ENCODE measurements at regions not wholly inside any gene's neighbourhood (a gene's known extent, or its start where the extent isn't known, plus 50 kb on each side); places are given as distances from the start of the nearest gene placed in this dataset.
A peak's percentile ranks its signal among the peaks of the same experiment; 100 is the strongest.
"Not testable (repeated sequence)": the region's sequence is repeated elsewhere in the genome, so short reads cannot be mapped to it uniquely, and the experiment has no call there.

GRCh38 chr12:94916663-94917062 lies 86.8 kb downstream of the NDUFA12 start:
- DNase-seq (no peak), ATAC-seq (replicated peaks) (no peak)
- Mint-ChIP-seq H3K27ac (no peak overlapping the region), H3K27me3 (peaks cover 6 to 8% of the 10 kb centered on the region in 2 donors), H3K4me3 (no peak overlapping the region), H3K4me1 (peaks cover 0 to 1% of the 10 kb centered on the region in 2 donors), H3K36me3 (peaks cover 3 to 14% of the 10 kb centered on the region in 2 donors), H3K9me3 (no peaks in the 10 kb centered on the region)

GRCh38 chr12:94909663-94910062 lies 93.8 kb downstream of the NDUFA12 start:
- peaks cover 0 to 11% of the 10 kb centered on the region in 2 donors for H3K36me3 Mint-ChIP-seq
- DNase-seq (no peak), ATAC-seq (replicated peaks) (no peak)
- H3K27me3 Mint-ChIP-seq, result peaks cover 7 to 8% of the 10 kb centered on the region in 2 donors
- H3K27ac Mint-ChIP-seq, result no peak overlapping the region
- peaks cover 0 to 1% of the 10 kb centered on the region in 2 donors for H3K4me1 Mint-ChIP-seq
- H3K9me3 Mint-ChIP-seq, result peaks cover 0 to 7% of the 10 kb centered on the region in 2 donors
- H3K4me3 Mint-ChIP-seq, result no peak overlapping the region

GRCh38 chr12:94905749-94906148 lies 97.7 kb downstream of the NDUFA12 start:
- H3K4me1 Mint-ChIP-seq; H3K4me3 Mint-ChIP-seq; H3K27ac Mint-ChIP-seq; DNase-seq; H3K9me3 Mint-ChIP-seq; H3K27me3 Mint-ChIP-seq; ATAC-seq (replicated peaks); H3K36me3 Mint-ChIP-seq: not testable (repeated sequence)

- DNase-seq (no peak), ATAC-seq (replicated peaks) (no peak)
- Mint-ChIP-seq H3K4me1 (peaks cover 0 to 3% of the 10 kb centered on the region in 2 donors), H3K9me3 (no peaks in the 10 kb centered on the region), H3K27ac (no peak overlapping the region), H3K27me3 (no peaks in the 10 kb centered on the region), H3K4me3 (no peak overlapping the region), H3K36me3 (no peaks in the 10 kb centered on the region)
These were observed 103.0 kb downstream of the NDUFA12 start for GRCh38 chr12:94900496-94900895.

GRCh38 chr12:94898388-94898787 lies 105.1 kb downstream of the NDUFA12 start:
- Mint-ChIP-seq H3K27ac (no peak overlapping the region), H3K4me1 (peaks cover 0 to 3% of the 10 kb centered on the region in 2 donors), H3K4me3 (no peak overlapping the region), H3K36me3 (no peaks in the 10 kb centered on the region), H3K9me3 (no peaks in the 10 kb centered on the region), H3K27me3 (peaks cover 0 to 5% of the 10 kb centered on the region in 2 donors)
- no peak for ATAC-seq (replicated peaks)
- DNase-seq, result no peak

- H3K4me1 Mint-ChIP-seq, result no peaks in the 10 kb centered on the region
- H3K9me3 Mint-ChIP-seq, result no peaks in the 10 kb centered on the region
- DNase-seq, result no peak
- no peak for ATAC-seq (replicated peaks)
- H3K27ac Mint-ChIP-seq, result no peak overlapping the region
- no peak overlapping the region for H3K4me3 Mint-ChIP-seq
- peaks cover 22 to 28% of the 10 kb centered on the region in 2 donors for H3K27me3 Mint-ChIP-seq
- peaks cover 0 to 3% of the 10 kb centered on the region in 2 donors for H3K36me3 Mint-ChIP-seq
These were observed 110.8 kb downstream of the NDUFA12 start for GRCh38 chr12:94892544-94893267.

GRCh38 chr12:94889445-94890210 lies 113.9 kb downstream of the NDUFA12 start:
- Mint-ChIP-seq H3K9me3 (no peaks in the 10 kb centered on the region), H3K36me3 (peaks cover 0 to 3% of the 10 kb centered on the region in 2 donors), H3K27ac (no peak overlapping the region), H3K4me1 (no peaks in the 10 kb centered on the region), H3K27me3 (peaks cover 22 to 28% of the 10 kb centered on the region in 2 donors), H3K4me3 (no peak overlapping the region)
- DNase-seq, result no peak
- no peak for ATAC-seq (replicated peaks)

GRCh38 chr12:94879542-94879941 lies 124.0 kb downstream of the NDUFA12 start:
- Mint-ChIP-seq H3K27me3 (peaks cover 27 to 38% of the 10 kb centered on the region in 2 donors), H3K4me1 (peaks cover 7 to 12% of the 10 kb centered on the region in 2 donors), H3K4me3 (no peak overlapping the region), H3K9me3 (no peaks in the 10 kb centered on the region), H3K27ac (no peak overlapping the region), H3K36me3 (peaks cover 0 to 3% of the 10 kb centered on the region in 2 donors)
- no peak for ATAC-seq (replicated peaks)
- no peak for DNase-seq

GRCh38 chr12:94875525-94875924 lies 128.0 kb downstream of the NDUFA12 start:
- Mint-ChIP-seq H3K4me1 (peaks cover 28 to 43% of the 10 kb centered on the region in 2 donors), H3K27ac (peak overlapping the region; percentile 91), H3K27me3 (peaks cover 30 to 39% of the 10 kb centered on the region in 2 donors), H3K4me3 (peak overlapping the region; percentile 59 to 68), H3K9me3 (no peaks in the 10 kb centered on the region), H3K36me3 (peaks cover 11 to 19% of the 10 kb centered on the region in 2 donors)
- peak; percentile 78 to 80 for ATAC-seq (replicated peaks)
- peak; percentile 61 for DNase-seq

GRCh38 chr12:94874518-94875302 lies 128.8 kb downstream of the NDUFA12 start:
- peak overlapping the region; percentile 84 to 88 for H3K4me3 Mint-ChIP-seq
- DNase-seq (no peak), ATAC-seq (replicated peaks) (no peak)
- H3K27me3 Mint-ChIP-seq, result peaks cover 27 to 35% of the 10 kb centered on the region in 2 donors
- H3K4me1 Mint-ChIP-seq, result peaks cover 29 to 45% of the 10 kb centered on the region in 2 donors
- H3K27ac Mint-ChIP-seq, result peak overlapping the region; percentile 94
- peaks cover 11 to 25% of the 10 kb centered on the region in 2 donors for H3K36me3 Mint-ChIP-seq
- no peaks in the 10 kb centered on the region for H3K9me3 Mint-ChIP-seq

GRCh38 chr12:94873734-94874517 lies 129.6 kb downstream of the NDUFA12 start:
- Mint-ChIP-seq H3K4me3 (peak overlapping the region; percentile 84 to 88), H3K4me1 (peaks cover 29 to 45% of the 10 kb centered on the region in 2 donors), H3K27ac (peak overlapping the region; percentile 94), H3K9me3 (no peaks in the 10 kb centered on the region), H3K27me3 (peaks cover 22 to 28% of the 10 kb centered on the region in 2 donors), H3K36me3 (peaks cover 11 to 27% of the 10 kb centered on the region in 2 donors)
- DNase-seq (peak; percentile 46), ATAC-seq (replicated peaks) (no peak)

GRCh38 chr12:94872971-94873733 lies 130.3 kb downstream of the NDUFA12 start:
- H3K4me3 Mint-ChIP-seq, result peak overlapping the region; percentile 82 to 84
- DNase-seq (peak; percentile 20), ATAC-seq (replicated peaks) (peak; percentile 79 to 80)
- H3K27me3 Mint-ChIP-seq, result peaks cover 22 to 28% of the 10 kb centered on the region in 2 donors
- no peaks in the 10 kb centered on the region for H3K9me3 Mint-ChIP-seq
- H3K36me3 Mint-ChIP-seq, result peaks cover 11 to 31% of the 10 kb centered on the region in 2 donors
- peak overlapping the region; percentile 79 for H3K27ac Mint-ChIP-seq
- H3K4me1 Mint-ChIP-seq, result peaks cover 29 to 46% of the 10 kb centered on the region in 2 donors

- H3K36me3 Mint-ChIP-seq, result peaks cover 11 to 37% of the 10 kb centered on the region in 2 donors
- H3K27ac Mint-ChIP-seq, result peak overlapping the region; percentile 79
- H3K4me1 Mint-ChIP-seq, result peaks cover 29 to 51% of the 10 kb centered on the region in 2 donors
- DNase-seq (no peak), ATAC-seq (replicated peaks) (peak; percentile 24 to 26)
- H3K4me3 Mint-ChIP-seq, result peak overlapping the region; percentile 82 to 84
- no peaks in the 10 kb centered on the region for H3K9me3 Mint-ChIP-seq
- peaks cover 22 to 28% of the 10 kb centered on the region in 2 donors for H3K27me3 Mint-ChIP-seq
These were observed 130.9 kb downstream of the NDUFA12 start for GRCh38 chr12:94872671-94872970.

Data from stimulated activated naive B cell treated with anti-CD40 and anti-IgM and Interleukin-4, amounts not matched to agents 10 μg/mL and 1 μg/mL and 100 μg/mL, for 72 hours (primary cell).